GM19438 (cell line): ENCODE measurements at regions not wholly inside any gene's neighbourhood (a gene's known extent, or its start where the extent isn't known, plus 50 kb on each side); places are given as distances from the start of the nearest gene placed in this dataset.

Experiments
- ATAC-seq: cut with Tn5 transposase; IDR thresholded peaks from one replicate; pipeline ENCODE4 v1.9.1; 2021; ENCODE audit warnings: low read depth; ENCODE audit not compliant: unreplicated experiment

- no peak for ATAC-seq
Measured at GRCh38 chr13:34881494-34881893, 60.6 kb upstream of the NBEA start.

DNA sequence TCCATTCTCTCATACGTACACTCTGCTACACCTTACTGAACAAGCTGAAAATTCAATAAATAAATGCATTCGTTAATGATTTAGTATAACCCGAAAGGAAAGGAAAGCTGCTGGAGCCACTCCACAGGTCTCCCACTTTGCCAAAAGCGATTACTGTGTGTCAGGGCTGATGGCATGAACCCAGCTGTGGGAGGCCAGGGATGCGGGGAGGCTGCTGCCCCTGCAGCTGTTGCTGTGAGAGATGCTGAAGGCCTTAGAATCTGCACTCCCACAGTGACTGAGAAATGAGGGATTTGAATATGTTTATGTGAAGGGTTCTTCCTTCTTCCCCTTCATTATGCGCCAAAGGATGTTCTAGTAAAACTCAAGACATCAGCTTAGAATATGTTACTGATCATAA lies 58.7 kb upstream of the NBEA start:
- ATAC-seq = no peak

DNA sequence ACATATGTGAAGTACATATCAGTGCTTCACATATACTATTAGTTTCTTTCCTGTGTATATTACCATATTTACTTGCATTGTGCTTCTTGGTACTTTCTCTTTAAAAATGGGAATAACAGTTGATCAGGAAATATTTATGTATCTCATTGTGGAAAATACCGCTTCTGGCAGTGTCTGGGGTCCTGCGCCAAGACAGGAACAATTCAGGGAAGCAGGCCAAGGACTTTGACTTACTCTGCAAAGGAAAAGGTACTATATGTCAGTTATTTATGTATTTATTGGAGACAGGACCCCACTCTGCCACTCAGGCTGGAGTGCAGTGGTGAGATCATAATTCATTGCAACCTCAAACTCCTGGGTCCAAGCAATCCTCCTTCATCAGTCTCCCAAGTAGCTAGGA lies 57.7 kb upstream of the NBEA start:
- ATAC-seq = no peak

GRCh38 chr13:34886121-34886875 lies 55.8 kb upstream of the NBEA start:
- ATAC-seq = no peak

DNA sequence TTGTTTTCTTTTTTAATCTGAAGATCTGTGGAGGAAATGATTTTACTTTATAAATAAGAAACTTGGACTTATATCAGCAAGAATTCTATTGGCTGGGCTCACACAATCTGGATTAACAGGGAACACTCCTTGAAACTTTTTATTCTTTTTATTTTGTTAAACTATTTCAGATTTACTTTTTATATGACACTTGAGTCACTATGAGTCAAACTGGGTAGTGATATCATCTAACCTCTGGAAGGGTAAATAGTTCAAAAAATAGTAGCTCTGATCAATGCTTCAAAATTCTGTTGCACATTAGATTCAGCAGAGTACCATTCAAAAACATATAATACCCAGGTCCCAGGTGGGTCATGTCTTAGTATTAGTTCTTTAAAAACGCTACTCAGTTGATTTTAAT lies 55.1 kb upstream of the NBEA start:
- no peak for ATAC-seq
